Stimulated activated CD4-positive, alpha-beta T cell treated with anti-CD3 and anti-CD28 coated beads, Interleukin-12 subunit alpha, Interleukin-12 subunit beta, amount 100 ng/mL, for 24 hours (primary cell): ENCODE measurements at regions not wholly inside any gene's neighbourhood (a gene's known extent, or its start where the extent isn't known, plus 50 kb on each side); places are given as distances from the start of the nearest gene placed in this dataset.

Source experiments
- DNase-seq, 2 experiments: peaks; one replicate each; pipeline ENCODE4 v3.0.0-alpha.2; 2020; ENCODE audit warnings: low read depth in 2 of 2

DNA sequence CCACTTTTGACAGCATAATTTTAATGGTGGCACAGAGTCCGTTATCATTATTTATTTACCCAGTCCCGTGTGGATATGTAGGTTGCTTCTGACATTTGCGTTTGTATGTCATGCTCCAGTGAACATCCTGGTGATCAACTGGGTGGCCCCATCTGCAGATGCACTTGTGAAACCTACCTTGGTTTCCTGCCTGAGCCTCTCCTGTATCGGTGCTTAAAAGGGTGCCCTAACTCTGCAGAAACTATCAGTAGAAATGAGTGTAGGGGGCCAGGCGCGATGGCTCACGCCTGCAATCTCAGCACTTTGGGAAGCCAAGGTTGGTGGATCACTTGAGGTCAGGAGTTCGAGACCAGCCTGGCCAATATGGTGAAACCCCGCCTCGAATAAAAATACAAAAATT is 92.1 kb upstream of the IER5L start:
- DNase-seq = peak in 1 of 2 experiments; percentile 25

DNA sequence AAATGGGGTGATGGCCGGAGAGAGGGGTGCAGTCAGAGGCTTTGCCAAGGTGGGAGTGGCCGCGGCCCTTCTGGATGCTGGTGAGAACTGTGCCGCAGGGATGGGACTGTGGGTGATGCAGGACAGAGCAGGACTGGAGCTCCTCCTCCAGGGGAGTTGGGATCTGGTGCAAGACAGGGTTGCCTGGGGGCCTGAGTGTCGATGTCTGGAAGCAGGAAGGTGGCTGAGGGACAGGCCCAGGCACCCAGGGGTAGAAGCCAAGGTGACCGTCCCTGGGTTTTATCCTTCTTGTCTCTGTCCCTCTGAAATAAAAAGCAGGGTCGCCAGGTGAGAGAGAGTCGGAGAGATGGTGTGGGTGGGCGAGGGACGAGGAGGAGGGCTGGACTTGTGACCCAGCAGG is 89.1 kb upstream of the IER5L start:
- DNase-seq = no peak

DNA sequence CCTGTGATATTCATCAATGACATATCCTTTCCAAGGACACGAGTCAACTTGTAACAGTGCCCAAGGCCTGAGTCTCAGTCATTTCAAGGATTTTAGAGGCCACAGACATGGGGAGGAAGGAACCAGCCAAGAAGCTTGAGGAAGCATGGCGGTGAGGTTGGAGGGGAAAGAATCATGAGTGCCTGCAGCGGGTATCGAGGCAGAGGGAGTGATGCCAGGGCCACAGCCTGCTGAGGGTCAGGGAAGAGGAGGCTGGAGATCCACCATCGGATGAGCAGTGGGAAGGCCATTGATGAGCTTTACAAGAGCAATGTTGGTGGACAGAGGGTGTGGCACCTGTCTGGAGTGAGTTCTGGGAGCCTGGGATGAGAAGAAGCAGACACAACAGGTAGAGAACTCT is 88.5 kb upstream of the IER5L start:
- DNase-seq = no peak

GRCh38 chr9:129264388-129264787 is 86.3 kb upstream of the IER5L start:
- DNase-seq = no peak

GRCh38 chr9:129263836-129264235 is 85.8 kb upstream of the IER5L start:
- no peak for DNase-seq

- no peak for DNase-seq
These were observed 84.2 kb upstream of the IER5L start for GRCh38 chr9:129262261-129262660.

- DNase-seq = no peak
These were observed 81.3 kb upstream of the IER5L start for GRCh38 chr9:129259375-129259774.

- DNase-seq = no peak
These were observed 80.8 kb upstream of the IER5L start for GRCh38 chr9:129258823-129259301.

- DNase-seq = peak; percentile 80 to 88
These were observed 80.2 kb upstream of the IER5L start for GRCh38 chr9:129258124-129258822.

- no peak for DNase-seq
These were observed 79.1 kb upstream of the IER5L start for GRCh38 chr9:129256959-129257713.

GRCh38 chr9:129254566-129255287 is 76.7 kb upstream of the IER5L start:
- no peak for DNase-seq

GRCh38 chr9:129253803-129254381 is 75.8 kb upstream of the IER5L start:
- no peak for DNase-seq

DNA sequence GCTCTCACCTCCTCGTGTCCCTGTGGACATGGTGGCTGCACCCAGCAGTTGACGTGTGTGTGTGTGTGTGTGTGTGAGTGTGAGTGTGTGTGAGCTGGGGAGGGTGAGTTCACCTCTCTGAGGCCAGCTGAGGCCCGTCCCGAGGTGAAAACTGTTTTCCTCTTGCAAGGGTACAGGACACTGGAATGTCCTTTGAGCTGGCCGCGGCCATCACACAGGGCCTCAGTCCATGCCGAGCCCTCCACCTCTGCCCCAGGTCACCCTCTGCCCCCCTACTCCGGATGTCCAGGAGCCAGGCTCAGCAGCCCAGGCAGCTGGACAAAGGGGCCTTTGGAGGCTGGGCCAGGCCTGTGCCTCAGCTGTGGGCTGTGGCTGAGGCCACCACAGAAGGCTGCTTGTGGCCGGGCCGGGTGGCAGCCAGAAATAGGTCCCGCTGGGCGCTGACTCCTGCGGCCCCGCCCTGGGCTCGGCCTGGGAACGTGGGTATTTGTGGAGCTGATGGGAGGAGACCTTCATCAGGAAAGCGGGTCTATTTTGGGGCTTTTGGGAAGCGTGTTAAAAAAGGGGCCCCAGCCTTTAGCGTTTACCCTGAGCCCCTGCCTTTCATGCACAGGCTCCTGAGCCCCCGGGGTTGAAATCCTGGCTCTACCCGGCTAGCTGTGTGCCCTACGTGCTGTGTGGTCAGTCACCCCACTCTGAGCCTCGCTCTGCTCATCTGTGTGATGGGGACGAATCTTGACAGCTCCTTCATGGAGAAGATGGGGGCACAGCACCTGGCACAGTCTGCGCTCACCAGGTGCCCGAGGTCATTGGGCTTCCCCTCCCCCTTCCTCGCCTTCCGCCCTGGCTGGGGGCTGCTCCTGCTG is 75.1 kb upstream of the IER5L start:
- no peak for DNase-seq

DNA sequence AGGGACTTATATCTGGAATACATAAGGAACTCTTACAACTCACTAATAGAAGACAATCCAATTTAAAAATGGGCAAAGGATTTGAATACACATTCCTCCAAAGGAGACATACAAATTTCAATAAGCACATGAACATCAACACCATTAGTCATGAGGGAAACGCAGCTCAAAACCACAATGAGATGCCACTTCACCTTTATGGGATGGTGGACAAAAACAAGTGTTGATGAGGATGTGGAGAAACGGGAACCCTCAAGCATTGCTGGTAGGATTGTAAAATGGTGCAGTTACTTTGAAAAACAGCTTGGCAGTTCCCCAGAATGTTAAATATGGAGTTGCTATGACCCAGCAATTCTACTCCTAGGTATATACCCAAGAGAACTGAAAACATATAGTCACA is 72.7 kb upstream of the IER5L start:
- no peak for DNase-seq

- DNase-seq = no peak
These were observed 69.5 kb upstream of the IER5L start for GRCh38 chr9:129247285-129248153.

DNA sequence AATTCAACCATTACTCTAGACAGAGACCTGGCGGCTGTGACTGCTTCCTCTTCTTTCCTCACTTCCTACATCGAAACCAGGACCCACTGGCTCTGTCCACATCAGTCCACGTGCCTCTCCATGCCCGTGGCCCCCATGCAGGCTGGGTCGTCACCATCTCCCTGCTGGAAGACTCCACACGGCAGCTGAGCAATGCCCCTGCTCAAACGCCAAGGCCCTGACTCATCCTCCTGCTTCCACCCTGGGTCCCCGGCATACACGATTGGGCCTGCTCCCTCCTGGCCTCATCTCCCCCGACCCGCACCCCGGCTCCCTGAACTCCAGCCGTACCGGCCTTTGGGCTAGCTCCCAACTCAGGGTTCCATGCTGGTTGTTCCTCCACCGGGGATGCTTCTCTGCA is 67.2 kb upstream of the IER5L start:
- no peak for DNase-seq

DNA sequence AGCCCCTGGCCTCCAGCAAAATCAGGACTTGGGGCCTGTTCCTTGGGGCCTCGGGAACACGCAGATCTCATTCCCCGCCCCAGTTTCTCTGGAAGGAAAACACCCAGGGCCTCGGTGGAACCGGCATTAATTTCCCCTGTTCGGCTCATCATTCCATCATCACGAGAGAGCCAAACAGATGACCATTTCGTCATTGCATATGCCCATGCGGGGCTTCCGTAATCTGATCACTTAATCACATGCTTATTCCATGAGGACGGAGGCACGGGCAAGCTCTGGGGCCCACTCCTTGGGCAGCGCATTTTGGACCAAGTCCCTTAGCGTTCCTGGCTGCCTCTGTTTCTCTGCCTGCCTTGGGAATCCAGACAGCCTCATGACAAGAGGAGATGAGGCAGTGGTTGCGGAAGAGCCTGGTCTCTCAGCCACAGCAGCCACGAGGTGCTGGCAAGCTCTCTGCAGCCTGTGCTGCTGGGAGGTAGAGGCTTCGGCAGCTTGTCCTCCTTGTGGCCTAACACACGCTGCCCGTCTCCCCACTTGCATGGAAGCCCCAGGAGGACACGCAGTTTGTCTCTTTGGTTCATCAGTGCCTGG is 65.0 kb upstream of the IER5L start:
- no peak for DNase-seq

GRCh38 chr9:129242191-129242941 is 64.3 kb upstream of the IER5L start:
- no peak for DNase-seq

- no peak for DNase-seq
These were observed 63.7 kb upstream of the IER5L start for GRCh38 chr9:129241725-129242124.
